GM12874 (cell line): ENCODE measurements at regions not wholly inside any gene's neighbourhood (a gene's known extent, or its start where the extent isn't known, plus 50 kb on each side); places are given as distances from the start of the nearest gene placed in this dataset.

Source experiments
- CTCF ChIP-seq: IDR thresholded peaks from 2 replicates; pipeline ENCODE4 v1.5.1; 2011; ENCODE audit warnings: low read depth, mild to moderate bottlenecking, control low read depth, low read length, moderate library complexity; ENCODE audit not compliant: insufficient read depth

DNA sequence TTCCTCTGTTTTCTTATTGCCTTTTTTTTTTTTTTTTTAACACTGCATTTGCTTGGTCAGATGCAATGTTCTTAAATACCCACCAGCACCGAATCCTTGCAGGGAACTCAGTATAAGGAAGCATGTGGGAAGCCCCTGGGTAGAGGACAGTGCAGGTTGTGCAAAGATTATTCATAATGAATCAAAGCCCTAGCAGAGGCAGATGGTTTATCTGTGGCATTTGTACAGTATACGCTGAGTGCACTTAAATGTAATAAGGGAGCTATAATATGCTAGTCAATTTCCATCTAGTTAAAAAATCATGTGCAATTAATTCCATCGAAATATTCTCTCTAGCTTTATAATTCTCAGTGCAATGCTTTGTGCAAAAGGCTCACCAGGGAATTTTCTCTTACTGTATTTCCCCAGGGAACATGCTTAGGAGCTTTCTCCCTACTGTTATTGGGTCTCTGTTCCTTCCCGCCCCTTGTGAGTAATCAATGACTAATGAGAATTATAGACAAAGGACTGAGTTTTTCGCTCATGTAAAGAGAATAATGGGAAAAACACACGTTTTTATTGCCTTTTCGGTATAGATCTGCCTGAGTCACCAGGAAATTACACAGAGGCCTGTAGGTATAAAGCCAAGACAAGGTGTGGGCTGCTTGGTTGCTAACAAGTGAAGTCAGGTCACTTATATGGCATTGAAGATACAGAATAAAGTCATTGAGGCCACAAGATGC is 1214.3 kb upstream of the TMEM132C start:
- TF ChIP-seq CTCF = no peak

DNA sequence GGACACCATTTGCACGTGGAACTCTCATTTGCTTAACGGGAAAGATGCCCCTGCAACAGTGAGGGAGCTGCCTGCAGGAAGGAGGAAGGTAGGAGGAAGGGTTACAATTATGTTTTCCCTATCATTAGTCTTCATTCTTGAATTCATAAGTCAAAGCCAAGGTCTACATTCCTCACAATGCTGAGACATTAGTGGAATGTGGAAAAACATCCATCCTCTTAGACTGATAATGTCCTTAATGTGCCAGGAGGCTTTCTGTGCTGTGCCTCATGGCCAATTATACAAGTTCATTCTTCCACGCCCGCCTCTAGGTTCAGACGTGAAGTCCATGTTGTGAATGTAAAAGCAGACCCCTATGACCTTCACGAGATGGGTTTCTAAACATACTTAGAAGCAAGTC is 1212.4 kb upstream of the TMEM132C start:
- TF ChIP-seq CTCF = no peak

- TF ChIP-seq CTCF = no peak
These were observed 1206.6 kb upstream of the TMEM132C start for GRCh38 chr12:127060310-127060847.

- TF ChIP-seq CTCF = no peak
These were observed 1206.0 kb upstream of the TMEM132C start for GRCh38 chr12:127060933-127061332.

- TF ChIP-seq CTCF = no peak
These were observed 1203.5 kb upstream of the TMEM132C start for GRCh38 chr12:127063339-127064072.

DNA sequence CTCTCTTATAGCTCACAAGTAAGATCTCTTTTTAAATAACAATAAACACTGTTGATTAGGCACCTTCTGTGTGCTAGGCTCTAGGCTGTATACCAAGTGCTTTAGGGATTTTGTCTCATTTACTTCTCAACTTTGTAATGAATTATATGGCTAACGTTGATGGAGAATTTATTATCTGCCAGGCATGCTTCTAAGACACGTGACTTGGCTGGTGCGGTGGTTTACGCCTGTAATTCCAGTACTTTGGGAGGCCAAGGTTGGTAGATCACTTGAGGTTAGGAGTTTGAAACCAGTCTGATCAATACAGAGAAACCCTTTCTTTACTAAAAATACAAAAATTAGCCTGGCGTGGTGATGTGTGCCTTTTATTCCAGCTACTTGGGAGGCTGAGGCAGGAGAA is 1202.8 kb upstream of the TMEM132C start:
- TF ChIP-seq CTCF = no peak

DNA sequence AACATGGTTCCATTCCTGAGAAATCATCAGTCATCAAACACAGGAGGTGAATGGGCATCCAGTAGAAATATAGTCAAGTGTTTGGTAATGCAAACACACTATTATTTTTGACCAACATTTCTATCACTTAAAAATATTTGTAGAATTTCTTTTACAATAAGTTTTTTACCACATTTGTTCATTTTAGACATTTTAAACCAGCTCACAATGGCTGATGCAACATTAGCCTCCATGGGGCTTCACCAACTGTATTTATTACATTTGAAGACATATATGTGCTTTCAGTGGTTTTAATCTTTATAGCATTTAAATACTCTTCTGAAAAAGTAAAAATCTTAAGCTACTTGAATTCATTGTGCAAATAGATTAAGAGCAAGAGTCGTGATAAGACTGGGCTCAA is 1201.4 kb upstream of the TMEM132C start:
- no peak for TF ChIP-seq CTCF
